ENCODE measurements at regions not wholly inside any gene's neighbourhood (a gene's known extent, or its start where the extent isn't known, plus 50 kb on each side); places are given as distances from the start of the nearest gene placed in this dataset.

DNA sequence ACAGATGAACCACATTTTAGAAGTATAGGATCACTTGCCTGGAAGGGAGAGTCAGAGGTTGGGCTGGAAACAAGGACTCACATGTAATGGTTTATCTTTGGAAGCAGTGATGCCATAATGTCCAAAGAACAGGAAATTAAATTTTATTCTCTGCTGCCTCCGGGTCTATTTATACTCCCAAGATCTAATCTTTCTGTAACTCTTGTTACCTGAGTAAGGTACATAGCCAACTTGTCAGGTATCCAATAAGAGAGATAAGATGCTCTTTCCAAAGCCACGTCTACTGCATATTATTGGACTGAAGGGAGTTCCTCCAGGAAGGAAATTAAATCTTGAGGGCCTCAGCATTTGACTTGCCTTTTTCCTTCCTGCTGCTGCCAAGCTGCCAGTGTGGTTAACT is 71.0 kb downstream of the CRYGS start:
- TF ChIP-seq, protein P1, sequence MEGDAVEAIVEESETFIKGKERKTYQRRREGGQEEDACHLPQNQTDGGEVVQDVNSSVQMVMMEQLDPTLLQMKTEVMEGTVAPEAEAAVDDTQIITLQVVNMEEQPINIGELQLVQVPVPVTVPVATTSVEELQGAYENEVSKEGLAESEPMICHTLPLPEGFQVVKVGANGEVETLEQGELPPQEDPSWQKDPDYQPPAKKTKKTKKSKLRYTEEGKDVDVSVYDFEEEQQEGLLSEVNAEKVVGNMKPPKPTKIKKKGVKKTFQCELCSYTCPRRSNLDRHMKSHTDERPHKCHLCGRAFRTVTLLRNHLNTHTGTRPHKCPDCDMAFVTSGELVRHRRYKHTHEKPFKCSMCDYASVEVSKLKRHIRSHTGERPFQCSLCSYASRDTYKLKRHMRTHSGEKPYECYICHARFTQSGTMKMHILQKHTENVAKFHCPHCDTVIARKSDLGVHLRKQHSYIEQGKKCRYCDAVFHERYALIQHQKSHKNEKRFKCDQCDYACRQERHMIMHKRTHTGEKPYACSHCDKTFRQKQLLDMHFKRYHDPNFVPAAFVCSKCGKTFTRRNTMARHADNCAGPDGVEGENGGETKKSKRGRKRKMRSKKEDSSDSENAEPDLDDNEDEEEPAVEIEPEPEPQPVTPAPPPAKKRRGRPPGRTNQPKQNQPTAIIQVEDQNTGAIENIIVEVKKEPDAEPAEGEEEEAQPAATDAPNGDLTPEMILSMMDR (conservative IDR thresholded peaks at IDR 0.05 in 1 of 2, IDR thresholded peaks at IDR 0.05 in 1 of 2; ENCODE audit: low read depth in 1 of 2, low read length in 2 of 2): no peak
- TF ChIP-seq EZH2 (IDR thresholded peaks at IDR 0.05; ENCODE audit: low read length, missing control alignments): no peak
